8988T (cell line): ENCODE measurements at regions not wholly inside any gene's neighbourhood (a gene's known extent, or its start where the extent isn't known, plus 50 kb on each side); places are given as distances from the start of the nearest gene placed in this dataset.

Source experiments
- DNase-seq: peaks from one replicate; pipeline ENCODE4 v3.0.0; 2011

DNA sequence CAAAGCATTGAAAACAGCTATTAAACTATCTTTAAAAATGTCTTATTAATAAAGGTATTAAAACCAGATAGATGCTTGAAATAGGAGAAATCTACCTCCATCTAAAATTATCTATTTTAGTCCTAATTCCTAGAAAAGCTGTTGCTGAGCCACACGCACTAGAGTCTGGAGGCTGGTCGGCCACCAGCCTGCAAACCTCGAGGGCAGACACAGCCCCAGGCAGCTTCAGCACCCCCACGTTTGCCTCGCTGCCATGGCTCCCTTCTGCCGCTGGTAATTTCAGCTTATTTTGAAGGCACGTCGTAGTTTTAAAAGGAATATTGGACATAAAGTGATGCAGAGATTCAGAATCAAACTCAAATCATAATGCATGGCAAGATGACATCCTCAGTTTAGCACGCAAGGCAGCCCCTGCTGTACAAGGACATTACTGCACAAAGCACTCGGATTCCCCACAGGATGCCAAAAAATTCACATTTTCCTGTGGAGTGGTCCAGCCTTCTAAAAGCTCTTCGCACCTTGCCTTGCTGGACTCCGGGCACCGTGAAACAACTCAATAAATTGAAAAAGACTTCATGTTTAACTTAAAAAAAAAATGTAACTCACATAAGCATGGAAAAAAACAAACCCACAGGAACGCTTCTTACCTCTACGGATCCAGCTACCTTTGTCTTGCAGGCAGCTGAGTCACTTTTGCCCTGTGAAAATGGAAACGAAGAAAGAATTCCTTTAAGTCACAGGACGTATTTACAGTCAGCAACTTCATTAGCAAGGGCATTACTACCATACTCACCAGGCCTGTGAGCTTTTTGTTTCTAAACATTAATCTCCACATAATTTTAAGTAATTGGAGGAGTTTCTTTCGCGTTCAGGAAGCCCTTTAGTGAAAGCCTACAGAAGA is 143.4 kb upstream of the RPS6KA2 start:
- DNase-seq, result no peak

DNA sequence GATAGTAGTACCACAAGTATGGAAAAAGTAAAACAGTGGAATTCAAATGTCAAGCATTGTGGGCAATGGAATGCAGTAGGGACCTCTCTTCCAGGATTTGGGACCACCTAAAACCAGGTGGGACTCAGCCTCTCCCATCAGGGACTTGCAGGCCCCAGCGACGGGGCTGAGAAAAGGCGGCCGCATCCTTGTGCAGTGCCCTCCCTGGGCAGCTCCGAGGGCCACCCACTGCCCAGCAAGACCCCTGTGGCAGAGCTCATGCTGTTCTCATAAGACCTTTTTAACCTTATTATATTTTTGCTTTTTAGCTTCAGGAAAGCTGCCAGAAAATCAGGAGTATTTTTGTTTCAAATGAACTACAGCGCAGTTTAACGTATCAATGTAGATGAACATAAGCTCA is 142.6 kb upstream of the RPS6KA2 start:
- DNase-seq, result no peak

DNA sequence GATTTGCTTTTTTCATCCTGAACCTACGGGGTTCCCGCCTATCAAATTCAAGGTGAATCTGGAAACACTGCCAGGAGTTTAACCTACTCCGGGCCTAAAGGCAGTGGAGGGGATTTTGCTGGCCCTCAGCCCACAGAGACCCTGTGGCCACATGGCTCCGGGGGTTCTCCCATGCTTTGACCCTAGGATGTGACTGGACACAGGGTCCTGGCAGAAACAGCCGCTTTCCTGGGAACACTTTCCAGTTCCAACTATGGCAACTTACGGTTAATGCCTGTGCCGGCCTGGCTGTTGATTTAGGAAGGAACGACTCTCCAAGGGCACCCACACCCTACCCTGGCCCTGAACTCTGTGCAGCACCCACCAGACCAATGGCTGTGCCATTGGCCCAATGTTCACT is 141.7 kb upstream of the RPS6KA2 start:
- DNase-seq, result no peak

DNA sequence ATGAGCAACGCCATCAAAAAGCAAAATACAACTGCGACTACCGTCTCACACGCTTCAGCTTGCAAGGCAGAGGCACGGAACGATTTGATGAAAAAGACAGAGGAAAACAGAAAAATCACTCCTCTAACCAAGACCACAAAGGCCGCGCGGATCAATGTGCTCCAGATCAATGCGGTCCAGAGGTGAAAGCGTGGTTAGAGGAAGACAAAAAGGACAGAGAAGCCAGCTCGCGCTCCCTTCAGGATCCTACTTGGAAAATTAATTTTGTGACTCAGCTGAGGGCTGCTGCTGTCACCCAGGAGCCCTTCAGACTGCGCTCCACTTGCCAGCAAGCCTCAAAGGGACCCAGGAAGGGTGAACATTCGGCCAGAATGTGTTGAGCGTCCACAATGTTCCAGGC is 140.2 kb upstream of the RPS6KA2 start:
- DNase-seq, result no peak

DNA sequence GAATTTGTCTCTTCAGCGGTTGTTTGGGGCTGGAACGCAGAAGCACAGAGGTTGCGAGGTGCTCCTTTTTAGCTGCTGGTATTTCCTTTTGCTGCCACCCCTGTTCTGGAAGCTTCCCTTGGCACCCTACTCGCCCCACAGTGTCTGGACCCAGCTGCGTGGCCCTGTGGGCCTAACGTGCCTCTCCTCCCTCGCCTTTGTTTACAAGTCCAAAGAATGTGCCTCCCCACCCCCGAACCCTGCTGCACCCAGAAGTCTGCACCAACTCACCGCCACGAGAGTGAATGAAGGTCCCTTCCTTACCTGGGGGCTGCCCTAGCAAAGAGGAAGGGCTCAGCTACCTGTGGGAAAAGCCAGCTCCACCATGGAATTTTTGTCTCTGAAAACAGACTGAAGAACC is 139.7 kb upstream of the RPS6KA2 start:
- no peak for DNase-seq

DNA sequence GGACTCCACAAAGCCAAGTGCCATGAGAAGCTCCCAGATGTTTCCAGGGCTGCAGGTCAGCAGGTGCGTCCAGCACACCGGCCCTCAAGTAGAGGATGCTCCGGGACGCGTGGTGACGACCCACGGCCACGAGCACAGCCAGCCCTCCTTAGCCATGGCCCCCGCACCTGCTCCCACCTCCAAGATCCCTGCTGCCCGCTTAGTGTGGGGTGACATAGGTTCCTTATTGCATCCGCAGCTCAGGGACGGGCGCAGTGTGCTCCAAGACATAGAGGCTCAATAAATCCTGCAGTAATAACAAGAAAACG is 138.1 kb upstream of the RPS6KA2 start:
- DNase-seq, result no peak

DNA sequence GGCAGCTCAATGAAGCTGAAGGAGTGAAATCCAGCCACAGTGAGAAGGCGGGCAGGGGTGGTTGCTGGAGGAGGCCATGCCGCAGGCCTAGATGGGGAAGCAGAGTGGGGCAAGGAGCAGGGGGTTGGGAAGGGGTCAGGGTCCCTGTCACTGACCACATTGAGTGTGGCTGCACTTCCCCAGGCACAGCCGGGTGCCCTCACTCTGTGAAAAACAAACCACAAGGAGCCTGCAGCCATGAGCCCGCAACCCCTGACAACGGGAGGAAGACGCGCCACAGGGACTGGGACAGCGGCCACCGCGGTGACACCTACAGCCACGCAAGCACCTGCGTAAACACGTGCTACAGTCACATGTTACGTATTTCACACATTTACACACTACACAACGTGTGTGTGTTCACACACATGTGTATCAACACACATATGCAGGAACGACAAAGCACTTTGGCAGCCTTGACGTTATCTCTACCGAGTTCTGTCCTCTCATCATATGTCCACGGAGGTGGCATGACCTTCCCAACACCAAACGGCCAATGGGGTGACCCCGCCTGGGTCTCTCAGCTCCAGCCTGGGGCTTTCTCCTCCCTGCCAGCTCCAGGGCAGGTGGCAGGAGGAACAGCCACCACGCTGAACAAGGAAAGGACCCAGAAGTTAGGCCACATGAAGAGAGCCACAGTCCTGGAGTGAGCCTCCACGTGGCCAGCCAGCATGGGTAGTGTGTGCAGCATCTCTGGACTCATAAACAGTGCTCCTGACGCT is 137.6 kb upstream of the RPS6KA2 start:
- DNase-seq, result no peak

DNA sequence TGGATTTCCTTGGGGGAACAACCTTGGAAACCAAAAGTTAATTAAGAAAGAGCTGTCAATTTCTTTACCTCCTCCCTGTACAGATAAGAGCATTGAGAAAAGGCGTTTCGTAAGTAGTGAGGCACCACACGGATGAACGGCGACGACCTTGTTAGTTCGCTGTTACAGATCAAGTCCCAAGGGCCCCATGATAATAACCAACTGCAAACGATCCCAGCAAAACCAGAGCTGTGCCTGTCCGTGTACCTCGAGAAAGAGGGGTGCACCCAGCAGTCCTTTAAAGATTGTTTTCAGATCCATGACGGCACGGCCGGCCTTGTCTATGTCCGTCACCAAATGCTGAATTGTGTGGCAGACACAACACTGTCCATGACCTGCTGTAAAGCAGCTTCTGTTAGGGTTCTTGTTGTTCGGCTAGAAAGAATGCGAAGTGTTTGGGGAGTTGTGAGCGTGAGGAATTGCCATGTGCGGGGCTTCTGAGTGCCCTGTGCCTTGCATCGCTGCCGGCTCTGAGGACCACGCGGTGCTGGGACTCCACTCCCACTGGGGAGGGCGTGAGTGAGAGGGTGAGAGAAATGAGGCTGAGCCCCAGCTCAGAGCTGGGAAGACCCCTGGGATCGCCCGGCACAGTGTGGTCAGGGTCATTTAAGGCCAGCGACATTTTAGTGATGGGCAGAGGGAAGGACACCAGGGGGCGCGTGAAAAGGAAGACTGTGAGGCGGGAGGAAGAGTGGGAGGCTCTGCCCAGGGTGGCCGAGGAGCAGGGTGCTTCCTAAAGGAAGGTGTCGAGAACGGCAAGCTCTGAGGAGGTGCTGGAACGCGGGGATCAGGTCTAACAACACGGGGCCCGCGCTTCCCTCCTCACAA is 136.8 kb upstream of the RPS6KA2 start:
- DNase-seq, result no peak

DNA sequence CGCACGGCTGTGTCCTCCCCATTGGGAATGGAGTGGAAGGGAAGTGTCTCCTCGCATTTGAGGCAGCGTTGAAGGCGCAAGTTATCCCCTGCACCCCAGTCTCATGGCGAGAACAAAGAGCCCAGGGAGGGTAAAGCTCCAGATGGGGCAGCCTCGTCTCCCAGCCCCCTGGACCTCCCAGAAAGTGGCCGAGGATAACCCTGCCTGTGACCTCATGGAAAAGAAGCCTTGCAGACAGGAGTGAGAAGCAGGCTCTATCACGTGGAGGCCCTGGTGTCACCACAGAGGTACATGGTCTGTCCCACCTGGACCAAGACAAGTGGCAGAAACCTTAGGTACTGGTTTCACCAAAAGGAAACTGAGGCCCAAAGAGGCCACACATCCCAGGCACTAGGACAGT is 134.8 kb upstream of the RPS6KA2 start:
- no peak for DNase-seq

DNA sequence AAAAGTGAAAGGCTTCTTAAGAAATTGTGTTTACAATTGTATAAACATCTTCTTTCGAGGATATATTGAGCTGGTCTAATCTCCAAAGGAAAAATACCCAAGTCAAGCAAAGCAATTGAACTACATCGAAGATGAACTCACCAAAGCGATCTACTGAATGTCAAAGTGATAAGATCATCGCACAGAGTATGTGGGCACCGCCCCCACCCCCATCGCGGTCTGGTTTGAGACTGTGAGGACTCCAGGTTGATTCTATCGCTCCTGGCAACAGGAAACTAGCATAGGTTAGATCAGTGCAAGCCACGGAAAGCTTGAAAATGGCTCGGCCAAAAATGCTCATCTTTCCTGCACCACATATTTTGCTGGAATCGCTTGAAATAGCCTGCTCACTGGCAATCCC is 133.2 kb upstream of the RPS6KA2 start:
- DNase-seq, result no peak

DNA sequence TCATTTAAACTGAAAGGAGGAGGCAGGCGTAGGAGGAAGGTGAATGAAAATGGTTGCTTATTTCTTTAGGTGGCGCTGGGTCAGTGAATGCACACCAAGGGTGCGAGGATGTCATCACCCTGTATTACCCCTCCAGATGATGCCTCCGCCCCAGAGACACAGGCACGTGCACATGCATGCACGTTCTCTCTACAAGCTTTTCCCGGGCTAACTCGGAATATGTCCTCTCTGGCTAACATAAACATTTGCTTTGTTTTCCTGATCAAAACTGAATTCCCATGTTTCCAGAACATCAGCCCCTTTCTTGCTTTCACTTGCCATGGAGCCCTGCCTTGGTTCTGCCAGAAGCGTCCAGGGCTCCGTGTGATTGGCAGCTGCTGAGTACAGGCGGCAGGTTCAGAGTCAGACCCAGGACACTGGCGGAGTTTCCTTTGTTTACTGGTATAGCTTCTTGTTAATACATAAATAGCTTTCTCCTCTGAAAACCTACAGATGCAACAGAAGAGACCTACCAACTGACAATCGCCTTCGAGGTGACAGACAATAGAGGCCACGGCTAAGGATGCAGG is 131.2 kb upstream of the RPS6KA2 start:
- no peak for DNase-seq

DNA sequence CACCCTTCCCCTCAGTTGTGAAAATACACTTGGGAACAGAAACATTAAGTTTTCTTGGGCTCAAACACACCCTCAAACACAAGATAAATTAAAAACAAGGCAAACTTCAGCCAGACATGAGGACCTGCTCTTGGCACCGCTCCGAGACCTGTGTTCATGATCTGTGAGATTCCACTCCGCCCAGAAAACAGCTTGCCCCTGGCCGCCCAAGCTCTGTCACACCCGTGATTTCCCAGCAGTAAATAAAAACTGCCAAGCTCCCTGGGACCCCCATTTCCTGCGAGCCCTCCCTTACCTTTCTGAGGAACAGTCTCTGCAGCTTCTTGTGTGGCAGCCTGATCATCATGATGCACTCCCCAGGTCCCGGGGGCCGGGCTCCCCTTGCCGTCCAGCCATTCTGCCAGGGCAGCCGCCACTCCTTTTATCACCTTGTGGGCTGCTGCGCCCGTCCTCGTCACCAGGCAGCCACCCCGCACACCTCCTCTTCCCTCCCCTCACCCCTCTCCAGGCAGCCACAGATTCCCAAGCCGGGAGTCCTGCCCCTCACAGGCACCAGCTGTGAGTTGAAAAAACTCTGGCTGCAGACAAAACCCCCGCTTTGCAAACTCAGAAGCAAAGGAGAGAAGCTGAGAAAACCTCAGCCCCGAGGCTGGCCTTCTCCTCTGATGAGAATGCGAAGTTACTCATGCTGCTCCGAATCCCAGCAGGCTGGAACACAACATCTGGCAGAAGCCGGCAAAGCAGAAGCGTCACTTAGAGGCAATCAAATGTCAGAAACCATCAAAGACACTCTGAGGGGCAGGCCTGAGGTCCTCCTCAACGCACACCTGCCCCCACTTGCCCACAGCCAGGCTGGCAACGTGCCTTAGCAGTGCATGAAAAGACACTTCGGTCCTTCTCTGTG is 130.4 kb upstream of the RPS6KA2 start:
- DNase-seq, result no peak

DNA sequence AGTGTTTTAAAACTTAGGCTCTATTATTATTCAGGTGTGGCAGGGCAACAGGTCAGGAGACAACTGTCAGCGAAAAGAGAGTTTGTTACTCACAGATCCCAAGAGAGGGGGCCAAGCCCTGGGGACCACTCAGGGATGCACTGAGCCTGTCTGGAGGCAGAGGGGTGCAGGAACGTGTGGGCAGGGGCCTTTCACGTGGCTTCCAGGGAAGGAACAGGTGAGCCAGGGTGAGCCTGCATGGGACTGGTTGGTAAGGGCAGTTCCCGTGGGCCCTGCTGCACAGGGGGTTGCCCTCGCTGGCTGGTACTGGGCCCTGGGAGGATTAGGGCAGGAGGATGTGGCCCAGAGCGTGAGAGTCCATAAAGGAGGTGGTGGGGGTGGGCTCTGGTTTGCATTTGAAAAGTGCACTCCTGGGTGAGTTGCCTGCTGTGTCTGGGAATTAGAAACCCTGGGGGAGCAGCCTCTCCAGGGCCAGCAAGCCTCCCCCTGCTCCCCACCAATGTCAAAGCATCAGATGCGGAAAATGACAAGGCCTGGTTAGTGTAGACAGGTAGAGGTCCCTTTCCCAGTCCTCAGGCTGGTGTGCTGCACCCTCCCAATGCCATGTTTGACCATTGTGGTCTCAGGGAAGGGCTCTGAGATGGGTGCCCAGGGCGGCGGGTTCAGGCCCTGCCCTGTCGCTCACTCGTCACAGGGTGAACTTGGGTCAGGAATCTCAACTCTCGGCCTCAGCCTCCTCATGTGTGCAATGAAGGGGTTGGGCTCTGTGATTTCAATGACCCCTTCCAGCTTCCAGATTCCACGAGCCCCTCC is 127.4 kb upstream of the RPS6KA2 start:
- no peak for DNase-seq

DNA sequence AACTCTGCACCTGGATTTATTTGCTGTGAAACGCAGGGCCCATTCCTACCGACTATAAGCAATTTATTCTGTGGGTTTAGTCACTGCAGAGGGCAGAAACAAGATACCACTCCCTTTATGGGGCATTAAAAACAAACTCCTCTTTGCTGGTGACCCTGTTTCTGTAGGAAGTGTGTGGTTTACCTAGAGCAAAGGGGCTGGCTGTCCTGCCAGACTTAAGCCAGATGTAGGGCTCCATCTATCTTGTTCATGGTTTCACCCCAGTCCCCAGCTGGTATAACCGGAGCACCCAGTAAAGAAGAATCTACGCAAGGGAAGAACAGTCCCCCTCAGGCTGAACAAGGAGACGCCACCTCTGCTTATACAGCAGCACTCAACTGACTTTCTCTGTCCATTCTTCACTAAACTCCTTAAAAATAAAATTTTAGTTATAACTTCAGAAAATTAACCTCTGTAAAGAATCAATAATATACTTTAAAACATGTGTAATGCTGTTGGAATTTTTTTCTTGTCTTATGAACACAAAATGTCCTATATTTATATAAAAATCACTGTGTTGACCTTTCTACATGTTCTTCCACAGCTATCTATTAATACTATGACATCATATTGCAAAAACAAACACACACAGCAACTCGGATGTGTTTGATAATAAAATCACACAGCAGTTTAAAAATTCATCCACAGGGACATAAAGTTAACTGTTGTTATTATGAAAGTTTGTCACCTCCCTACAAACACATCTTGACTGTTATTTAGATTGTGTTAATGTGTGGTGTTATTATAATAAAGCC is 126.1 kb upstream of the RPS6KA2 start:
- DNase-seq, result no peak

DNA sequence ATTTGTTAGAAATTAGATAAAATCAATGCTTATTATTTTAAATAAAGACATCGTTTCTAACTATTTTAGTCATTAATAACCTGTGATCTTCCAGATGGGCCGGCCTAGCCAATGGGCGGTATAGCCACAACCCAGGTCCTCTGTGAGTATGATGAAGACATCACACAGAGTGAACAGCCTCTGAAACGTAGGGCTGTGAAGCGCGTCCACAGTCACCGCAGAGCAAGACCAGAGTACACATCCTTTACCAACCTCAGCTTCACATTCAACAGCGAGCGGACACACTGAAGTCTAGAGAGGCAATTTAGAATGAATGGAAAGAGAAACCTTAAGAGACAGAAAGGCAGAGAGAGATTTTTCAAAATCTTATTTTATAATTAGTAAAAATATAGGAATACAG is 125.0 kb upstream of the RPS6KA2 start:
- DNase-seq, result no peak

DNA sequence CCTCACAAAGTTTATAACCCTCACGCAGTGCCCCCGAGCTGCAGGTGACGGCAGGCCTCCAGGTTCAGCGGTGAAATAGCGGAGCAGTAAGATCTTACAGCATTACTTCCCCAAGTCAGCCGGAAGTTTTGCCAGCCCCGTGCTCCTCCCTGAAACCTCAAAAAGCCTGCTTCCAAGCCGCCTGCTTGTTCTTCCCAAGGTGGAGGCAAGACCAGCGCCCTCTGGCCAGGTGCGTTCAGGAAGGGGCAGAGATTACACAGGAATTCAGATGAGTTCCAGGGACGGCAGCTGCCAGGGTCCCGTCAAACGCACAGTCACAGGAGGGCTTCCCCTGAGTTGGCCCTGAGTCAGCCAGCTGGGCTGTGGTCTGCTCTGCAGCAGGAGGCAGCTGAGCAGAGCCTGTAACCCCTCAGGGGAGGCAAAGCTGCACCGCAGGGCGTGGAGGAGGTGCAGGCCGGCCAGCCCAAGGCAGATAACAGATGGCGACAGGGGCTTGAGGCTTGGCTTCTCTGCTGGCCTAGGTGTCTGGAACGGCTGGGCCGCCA is 124.1 kb upstream of the RPS6KA2 start:
- DNase-seq, result no peak

DNA sequence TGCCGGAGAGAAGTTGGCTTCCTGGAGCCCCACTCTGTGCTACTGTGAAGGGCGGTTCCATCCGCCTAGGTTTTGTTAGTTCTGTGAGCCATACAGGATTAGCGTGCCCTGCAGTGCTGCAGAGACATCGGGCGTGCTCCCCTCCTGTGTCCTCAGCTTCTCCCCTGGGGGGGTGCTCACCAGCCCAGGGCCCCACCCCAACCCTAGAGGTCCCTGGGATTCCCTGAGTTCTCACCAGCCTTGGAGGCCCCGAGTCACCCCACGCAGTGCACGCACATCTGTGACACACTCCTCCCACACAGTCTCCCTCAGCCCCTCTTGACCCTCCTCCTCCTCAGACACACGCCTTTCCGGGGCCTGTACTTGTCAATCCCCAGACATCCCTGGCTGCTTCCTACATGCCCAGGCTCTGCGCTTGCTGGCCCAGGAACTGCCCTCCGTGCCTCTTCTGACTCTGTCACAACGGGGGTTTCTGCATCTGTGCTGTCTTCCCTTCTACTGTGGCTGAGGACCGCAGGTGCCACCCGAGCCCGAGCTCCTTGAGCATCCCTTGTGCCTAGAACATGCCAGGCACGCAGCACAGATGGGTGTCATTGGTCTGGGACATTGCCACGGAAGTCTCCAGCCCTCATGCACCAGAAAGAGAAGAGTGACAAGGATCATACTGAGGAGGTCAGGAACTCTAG is 123.2 kb upstream of the RPS6KA2 start:
- no peak for DNase-seq

DNA sequence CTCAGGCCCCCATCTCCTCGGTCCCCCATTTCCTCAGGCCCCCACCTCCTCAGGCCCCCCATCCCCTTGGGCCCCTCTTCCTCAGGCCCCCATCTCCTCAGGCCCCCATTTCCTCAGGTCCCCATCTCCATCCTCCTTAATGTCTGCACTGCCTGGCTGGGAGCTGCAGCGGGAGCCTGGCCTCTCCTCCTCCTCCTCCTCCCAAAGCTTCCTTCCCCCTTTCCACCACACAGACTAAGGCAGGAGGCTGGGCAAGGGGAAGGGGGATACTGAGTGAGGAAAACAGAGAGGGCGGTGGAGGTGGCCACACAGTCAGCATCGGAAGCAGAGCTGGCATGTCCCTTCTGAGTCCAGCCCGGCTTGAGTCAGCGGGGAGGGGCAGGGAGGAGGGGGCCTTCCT is 122.6 kb upstream of the RPS6KA2 start:
- no peak for DNase-seq
